HG03558 (cell line): ENCODE measurements at regions not wholly inside any gene's neighbourhood (a gene's known extent, or its start where the extent isn't known, plus 50 kb on each side); places are given as distances from the start of the nearest gene placed in this dataset.
"Not testable (repeated sequence)": the region's sequence is repeated elsewhere in the genome, so short reads cannot be mapped to it uniquely, and the experiment has no call there.

Experiments
- ATAC-seq: cut with Tn5 transposase; IDR thresholded peaks from one replicate; pipeline ENCODE4 v1.9.1; 2021; ENCODE audit warnings: moderate number of reproducible peaks; ENCODE audit not compliant: unreplicated experiment; ENCODE audit errors: extremely low read depth

- ATAC-seq, result no peak
These were observed 74.6 kb downstream of the TRIM42 start for GRCh38 chr3:140752499-140752898.

GRCh38 chr3:140753865-140754754, 76.2 kb downstream of the TRIM42 start:
- ATAC-seq, result peak; percentile 62

GRCh38 chr3:140754936-140755335, 77.1 kb downstream of the TRIM42 start:
- no peak for ATAC-seq

- ATAC-seq, result peak; percentile 54
These were observed 78.6 kb downstream of the TRIM42 start for GRCh38 chr3:140756240-140757016.

GRCh38 chr3:140758791-140759444, 81.1 kb downstream of the TRIM42 start:
- no peak for ATAC-seq

- ATAC-seq, result no peak
These were observed 82.6 kb downstream of the TRIM42 start for GRCh38 chr3:140760324-140761075.

- no peak for ATAC-seq
These were observed 83.3 kb downstream of the TRIM42 start for GRCh38 chr3:140761076-140761639.

GRCh38 chr3:140762746-140763145, 84.9 kb downstream of the TRIM42 start:
- no peak for ATAC-seq

- no peak for ATAC-seq
These were observed 85.7 kb downstream of the TRIM42 start for GRCh38 chr3:140763532-140763931.

- no peak for ATAC-seq
These were observed 87.4 kb downstream of the TRIM42 start for GRCh38 chr3:140765246-140765645.

- no peak for ATAC-seq
These were observed 88.6 kb downstream of the TRIM42 start for GRCh38 chr3:140766465-140766864.

GRCh38 chr3:140767566-140767965, 89.7 kb downstream of the TRIM42 start:
- no peak for ATAC-seq

GRCh38 chr3:140768941-140769340, 91.1 kb downstream of the TRIM42 start:
- no peak for ATAC-seq

- ATAC-seq, result no peak
These were observed 92.1 kb downstream of the TRIM42 start for GRCh38 chr3:140769951-140770350.

- no peak for ATAC-seq
These were observed 93.3 kb downstream of the TRIM42 start for GRCh38 chr3:140770977-140771667.

GRCh38 chr3:140777631-140778233, 99.9 kb downstream of the TRIM42 start:
- ATAC-seq, result no peak

GRCh38 chr3:140791368-140791767, 113.5 kb downstream of the TRIM42 start:
- no peak for ATAC-seq

GRCh38 chr3:140794507-140794906, 116.6 kb downstream of the TRIM42 start:
- no peak for ATAC-seq

GRCh38 chr3:140802898-140803297, 125.0 kb downstream of the TRIM42 start:
- ATAC-seq, result not testable (repeated sequence)
